RPMI8226 (cell line): ENCODE measurements at regions not wholly inside any gene's neighbourhood (a gene's known extent, or its start where the extent isn't known, plus 50 kb on each side); places are given as distances from the start of the nearest gene placed in this dataset.
A peak's percentile ranks its signal among the peaks of the same experiment; 100 is the strongest.
"Not testable (repeated sequence)": the region's sequence is repeated elsewhere in the genome, so short reads cannot be mapped to it uniquely, and the experiment has no call there.

Experiments used
- DNase-seq: peaks from one replicate; pipeline ENCODE4 v3.0.0-alpha.2; 2015

DNA sequence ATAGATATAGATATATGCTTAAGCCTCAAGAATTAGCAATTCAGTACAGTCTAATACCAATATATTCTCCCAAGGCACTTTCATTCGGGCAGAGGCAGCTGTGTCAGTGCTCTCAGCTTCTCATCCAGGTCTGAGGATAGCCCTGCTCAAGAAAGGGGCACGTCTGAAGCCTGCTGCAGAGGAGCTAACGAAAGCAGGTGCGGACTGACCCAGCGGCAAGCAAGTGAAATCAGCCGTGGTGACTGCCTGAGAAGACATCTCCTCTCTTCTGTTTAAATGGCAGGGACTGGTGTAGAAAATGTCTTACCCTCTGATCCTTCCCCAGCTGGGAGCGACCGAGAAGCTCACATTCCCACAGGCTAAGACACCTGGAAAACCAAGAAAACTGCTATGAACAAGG is 468.6 kb downstream of the BRD1 start:
- DNase-seq = no peak

DNA sequence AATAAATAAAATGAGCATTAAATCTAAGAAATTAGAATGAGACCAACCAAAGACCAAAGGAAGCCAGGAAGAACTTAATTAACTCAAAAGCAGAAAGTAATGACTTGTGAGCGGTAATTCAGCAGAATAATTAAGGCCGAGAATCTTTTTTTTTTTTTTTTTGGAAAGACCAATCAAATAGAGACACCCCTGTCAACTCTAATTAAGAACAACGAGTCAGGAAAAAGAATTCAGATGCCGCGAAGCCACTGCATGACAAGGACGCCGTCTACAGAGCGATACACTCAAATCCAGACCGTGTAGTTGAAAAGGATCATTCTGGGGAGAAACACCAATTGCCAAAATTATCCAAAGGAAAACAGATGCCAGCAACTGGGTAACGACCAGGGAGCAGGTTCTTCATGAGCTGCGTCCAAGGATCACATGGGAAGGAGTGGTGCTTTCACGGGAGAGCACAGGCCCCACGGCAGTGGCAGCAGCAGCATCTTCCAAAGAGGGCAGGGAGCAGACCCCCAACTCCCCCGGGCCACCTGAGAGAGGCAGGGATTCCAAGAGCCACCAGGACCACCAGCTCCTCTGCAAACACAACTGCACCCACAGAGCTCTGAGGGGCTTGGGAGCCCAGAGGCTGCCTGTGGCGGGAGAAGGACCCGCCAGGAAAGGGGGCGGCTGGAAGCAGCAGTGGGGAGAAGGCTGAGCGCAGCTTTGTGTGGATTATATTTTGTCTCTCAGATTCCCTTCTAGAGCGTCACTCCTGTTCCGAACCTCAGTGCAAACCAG is 469.8 kb downstream of the BRD1 start:
- DNase-seq = no peak

GRCh38 chr22:49356428-49356827 is 471.2 kb downstream of the BRD1 start:
- DNase-seq = no peak

GRCh38 chr22:49355211-49355920 is 472.3 kb downstream of the BRD1 start:
- no peak for DNase-seq

DNA sequence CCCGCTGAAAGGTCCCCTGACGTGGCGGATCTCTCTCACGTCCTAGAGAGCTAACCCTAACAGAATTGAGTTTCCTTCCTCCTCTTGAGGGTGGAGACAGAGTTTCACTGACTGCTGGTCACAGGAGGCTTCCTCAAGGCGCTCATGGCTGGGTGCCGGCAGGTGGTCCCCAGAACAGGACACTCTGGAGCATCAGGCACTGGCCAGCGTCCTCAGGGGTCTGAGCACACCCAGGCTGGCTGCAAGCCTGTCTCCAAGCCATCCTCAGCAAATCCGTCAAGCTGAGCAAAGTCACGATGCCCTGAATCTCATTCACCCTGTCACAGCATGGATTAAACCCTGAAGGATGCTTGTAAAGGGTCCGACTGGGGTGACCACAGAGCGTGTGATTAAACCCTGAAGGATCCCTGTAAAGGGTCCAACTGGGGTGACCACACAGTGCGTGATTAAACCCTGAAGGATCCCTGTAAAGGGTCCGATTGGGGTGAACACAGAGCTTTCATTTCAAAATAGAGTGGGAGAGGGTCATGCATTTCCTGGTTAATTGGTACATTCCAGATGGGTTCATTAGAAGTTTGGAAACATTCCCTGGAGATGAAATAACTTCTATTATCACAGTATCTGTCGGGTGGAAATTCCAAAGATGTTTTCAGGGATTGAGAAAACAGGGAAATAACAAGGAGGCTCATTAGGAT is 473.0 kb downstream of the BRD1 start:
- DNase-seq = no peak

GRCh38 chr22:49353235-49353634 is 474.4 kb downstream of the BRD1 start:
- no peak for DNase-seq

DNA sequence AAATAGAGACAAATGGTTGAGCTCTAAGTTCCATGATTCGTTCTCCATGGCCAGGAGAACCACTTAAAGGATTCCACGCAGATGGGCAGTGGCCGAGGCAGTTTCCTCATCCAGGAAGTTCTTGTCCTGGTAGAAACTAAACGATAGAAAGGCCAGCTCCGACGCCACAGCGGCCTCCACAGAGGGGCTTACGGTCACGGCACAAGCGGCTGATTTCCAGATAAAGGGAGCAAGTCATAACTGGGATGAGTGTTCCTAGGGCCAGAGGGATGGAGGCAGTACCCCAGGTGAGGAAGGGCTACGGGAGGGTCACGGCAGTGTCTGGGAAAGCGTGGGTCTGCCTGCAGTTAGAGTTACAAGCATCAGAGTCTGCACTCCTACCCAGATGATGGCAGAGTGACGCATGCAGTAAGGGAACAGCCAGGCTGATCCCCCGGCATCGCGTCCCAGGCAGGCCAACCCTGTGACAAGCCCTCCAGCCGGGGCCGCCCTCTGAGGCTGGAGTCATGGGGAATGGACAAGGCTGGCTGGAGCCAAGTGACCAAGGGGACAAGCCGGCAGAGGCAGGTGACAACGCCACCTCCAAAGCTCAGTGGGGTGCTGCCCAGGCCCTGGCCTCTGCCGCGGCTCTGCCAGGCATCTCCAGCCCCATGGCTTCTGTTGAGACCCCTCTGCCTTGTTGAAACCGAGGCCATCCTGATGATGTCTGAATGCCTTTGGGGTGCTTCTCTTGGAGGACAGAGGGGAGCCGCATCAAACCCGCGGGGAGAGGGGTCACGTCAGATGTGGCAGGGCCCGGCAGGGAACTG is 475.1 kb downstream of the BRD1 start:
- DNase-seq = no peak

DNA sequence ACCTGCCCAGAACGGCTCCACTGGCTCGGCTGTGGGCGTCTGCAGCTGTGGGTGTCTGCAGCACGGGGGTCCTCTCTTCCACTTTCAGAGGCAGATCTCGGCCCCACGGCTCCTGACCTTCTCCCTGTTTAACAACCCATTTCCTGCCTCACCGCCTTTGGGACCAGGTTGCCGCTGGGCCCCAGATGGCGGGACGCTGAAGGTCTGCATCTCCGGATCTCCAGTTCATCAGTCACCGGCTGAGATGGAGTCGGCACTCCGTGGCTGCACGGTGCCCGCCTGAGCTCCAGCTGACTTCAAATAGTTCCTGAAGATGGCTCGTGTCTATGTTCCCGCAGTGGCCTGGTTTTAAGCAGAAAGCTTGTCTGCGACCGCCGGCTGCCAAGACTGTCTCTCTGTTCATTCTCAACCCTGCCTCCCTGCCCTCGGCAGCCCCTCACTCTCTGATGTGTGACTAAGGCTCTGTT is 475.9 kb downstream of the BRD1 start:
- no peak for DNase-seq

DNA sequence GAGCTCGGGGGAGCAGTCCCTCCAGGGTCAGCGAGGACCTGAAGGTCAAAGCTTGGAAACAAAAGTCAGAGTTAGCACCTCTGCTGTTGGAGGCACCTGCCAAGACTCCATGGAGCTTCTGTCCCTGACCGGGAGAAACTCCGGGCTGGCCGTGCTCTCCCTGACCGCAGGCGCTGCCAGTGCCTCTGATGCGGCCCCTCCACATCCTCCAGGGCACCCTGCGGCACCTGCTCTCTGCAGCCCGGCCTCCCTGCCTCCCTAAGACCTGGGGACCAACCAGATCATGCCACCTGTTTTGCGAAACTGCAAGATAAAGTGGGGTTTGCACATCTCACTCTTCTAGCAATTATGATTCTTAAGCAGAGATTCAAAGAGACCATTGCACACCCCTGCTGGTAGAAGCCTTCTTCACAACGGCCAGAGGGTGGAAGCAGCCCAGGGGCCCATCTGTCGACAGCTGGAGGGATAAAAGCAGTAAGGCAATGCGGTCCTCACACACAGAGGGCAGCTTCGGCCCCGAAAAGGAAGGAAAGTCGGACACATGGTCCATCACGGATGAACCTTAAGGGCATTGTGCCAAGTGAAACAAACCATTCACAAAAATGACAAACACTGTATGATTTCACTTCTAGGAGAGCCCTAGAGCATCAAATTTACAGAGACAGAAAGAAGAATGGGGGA is 477.1 kb downstream of the BRD1 start:
- peak; percentile 81 for DNase-seq

DNA sequence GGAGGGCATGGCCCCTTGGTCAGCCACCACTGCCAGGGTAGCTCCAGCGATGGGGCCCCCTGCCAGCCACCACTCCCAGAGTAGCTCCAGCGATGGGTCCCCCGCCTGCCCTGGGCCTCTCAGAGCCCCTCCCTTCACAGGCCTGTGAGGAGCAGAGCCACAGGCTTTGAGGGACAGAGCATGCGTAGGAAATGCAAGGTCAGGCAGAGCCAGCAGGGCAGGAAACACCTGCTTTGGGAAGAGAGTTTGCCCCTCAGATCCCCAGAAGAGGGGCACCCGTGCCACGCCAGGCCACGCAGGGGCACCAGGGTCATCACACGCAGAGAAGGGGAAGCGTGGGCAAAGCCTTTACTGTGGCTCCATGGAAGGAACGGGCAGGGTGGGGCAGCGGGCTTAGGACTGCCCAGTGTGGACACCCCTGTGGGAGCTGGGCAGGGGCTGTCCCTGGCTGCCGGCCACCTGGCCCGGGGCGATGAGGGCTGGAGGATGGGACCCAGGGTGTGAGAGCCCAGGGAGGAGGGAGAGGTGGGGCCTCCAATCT is 477.8 kb downstream of the BRD1 start:
- DNase-seq = peak; percentile 79

DNA sequence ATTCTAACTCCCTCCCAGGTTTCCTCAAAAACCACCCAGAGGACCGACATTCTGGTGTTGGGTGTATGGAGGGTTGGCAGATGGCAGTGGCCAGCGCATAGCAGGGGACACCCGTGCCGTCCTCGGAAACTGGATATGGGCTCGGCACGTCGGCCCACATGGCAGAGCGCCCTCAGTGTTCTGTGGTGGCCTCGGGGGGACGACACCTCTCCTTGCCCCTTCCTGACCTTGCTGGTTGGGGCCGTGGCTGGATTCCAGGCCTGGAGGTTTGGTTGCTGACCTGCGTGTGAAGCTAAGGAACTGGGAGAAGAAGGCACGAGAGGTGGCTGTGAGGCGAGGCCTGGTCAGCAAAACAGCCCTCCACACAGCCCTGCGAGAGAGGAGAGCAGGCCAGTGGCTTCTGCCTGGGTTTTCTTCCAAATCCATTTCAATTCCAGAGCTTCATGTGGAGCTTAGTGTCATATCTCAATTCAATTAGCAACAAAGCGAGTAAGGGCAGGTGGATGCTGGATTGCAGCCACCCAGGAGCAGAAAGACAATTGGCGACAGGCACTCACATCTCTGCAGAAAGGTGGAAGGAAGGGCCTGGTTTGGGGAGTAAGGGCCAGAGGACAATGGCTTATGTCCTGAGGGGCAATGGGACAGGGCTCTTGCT is 478.4 kb downstream of the BRD1 start:
- no peak for DNase-seq

GRCh38 chr22:49348631-49349030 is 479.0 kb downstream of the BRD1 start:
- no peak for DNase-seq

DNA sequence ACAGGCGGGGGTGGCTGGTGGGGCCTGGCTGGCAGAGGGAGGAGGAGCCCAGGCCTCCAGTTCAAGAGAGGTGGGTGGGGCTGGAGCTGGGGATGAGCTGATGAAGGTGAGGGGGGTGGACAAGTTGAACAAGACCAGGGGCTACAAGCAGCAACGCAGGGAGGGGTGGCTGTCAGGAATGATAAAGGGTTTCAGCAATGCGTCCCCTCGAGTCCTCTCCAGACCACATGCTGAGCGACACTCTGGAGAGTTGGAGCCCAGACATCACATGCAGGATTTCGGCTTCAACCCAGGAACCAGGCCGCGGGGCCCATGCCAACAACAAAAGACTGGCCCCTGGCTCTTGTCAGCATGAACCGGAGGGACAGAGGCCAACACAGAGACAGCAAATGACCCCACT is 480.3 kb downstream of the BRD1 start:
- DNase-seq = no peak

GRCh38 chr22:49345896-49346295 is 481.8 kb downstream of the BRD1 start:
- DNase-seq = peak; percentile 58

GRCh38 chr22:49344656-49345055 is 483.0 kb downstream of the BRD1 start:
- DNase-seq = no peak

DNA sequence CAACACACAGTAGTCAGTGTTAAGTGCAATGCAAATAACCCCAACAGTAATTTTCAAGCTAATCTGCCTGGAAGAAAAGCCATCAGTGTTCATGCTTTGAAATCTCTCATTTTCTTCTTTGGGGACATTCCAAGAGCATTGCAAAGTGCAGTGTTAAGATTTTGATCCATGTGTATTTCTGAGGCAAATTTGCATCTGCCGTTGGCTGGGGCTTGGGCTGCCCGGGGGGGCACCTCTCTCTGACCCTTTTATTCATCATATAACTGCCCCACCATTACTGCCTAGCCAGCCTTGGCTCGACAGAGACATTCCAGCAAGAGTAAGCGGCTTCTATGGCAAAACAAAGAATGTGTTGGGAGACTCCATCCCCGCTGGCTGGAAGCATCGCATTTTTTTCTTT is 483.5 kb downstream of the BRD1 start:
- no peak for DNase-seq

DNA sequence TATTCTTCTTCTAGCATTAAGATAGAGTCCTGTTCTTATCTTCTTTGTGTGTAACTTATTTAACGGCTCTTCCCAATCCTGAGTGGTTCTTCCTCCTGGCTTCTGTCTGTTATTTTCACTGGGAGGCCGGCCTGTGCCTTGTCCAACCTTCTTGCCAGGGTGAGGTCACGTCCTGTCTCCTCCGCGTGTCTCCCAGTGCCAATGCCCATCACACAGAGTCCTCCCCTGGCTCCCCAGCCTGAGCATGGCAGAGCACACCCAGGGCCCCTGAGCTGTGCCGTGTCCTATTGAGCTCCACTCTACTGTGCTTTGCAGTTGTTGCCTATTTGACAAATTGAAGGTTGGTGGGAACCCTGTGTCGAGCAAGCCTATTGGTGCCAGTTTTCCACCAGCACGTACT is 487.3 kb downstream of the BRD1 start:
- no peak for DNase-seq

DNA sequence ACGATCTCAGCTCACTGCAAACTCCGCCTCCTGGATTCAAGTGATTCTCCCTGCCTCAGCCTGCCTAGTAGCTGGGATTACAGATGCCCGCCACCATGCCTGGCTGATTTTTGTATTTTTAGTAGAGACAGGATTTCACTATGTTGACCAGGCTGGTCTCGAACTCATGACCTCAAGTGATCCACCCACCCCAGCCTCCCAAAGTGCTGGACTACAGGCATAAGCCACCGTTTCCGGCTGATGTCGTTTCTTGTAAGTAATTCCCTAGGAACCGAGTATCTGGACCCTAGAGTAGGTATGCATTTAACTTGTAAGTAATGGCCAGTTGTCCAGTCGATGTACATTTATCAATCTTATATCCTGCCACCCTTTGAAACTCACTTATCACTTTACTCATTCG is 491.2 kb downstream of the BRD1 start:
- DNase-seq = not testable (repeated sequence)

DNA sequence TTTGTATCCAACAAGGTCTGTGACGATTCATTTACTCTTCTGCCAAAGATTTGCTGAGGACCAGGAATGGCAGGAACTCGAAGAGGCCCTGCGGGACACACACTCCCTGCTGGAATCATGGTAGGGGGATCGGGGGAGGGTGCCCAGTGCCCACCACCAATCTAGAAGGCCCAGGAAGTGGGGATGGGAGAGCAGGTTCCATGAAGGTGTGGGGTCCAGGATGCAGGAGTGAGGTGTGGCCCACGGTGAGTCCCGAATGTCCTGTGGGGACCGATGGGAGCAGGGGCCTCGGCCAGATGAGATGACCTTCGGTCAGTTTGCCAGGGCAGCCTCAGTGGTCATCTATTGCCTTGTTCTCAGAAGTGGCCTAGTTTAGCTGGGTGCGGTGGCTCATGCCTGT is 492.7 kb downstream of the BRD1 start:
- no peak for DNase-seq

GRCh38 chr22:49334449-49334789 is 493.3 kb downstream of the BRD1 start:
- no peak for DNase-seq

- peak; percentile 42 for DNase-seq
Measured at GRCh38 chr22:49333206-49333605, 494.5 kb downstream of the BRD1 start.

DNA sequence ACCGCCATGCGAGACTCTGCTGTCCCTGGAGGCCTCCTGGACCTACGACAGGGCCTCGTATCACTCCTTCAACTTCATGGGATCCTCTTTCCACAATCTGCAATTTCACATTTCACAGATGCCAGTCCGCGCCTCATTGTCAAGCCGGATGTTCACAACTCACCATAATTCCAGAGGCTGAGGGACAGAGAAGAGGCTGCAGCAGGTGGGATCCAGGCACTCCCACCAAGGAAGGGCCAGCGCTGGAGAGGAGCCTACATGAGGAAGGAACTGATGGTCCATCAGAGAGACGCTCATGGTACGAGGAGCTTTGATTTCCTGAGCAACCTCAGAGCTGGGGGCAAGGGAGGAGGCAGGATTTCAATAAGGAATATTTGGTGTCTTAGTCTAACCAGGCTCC is 495.0 kb downstream of the BRD1 start:
- DNase-seq = no peak
